Mucosa of rectum (tissue), 2 donors: ENCODE measurements at regions not wholly inside any gene's neighbourhood (a gene's known extent, or its start where the extent isn't known, plus 50 kb on each side); places are given as distances from the start of the nearest gene placed in this dataset.

ENCODE experiments used
- H3K27ac ChIP-seq, 2 donors: one replicate each; pipeline ENCODE4 v1.7.0; 2013; ENCODE audit warnings: inconsistent platforms in 2 of 2, low read depth in 2 of 2, low read length in 2 of 2
- H3K27me3 ChIP-seq, 2 donors: one replicate each; pipeline ENCODE4 v1.7.0; 2013; ENCODE audit warnings: low read length in 2 of 2; ENCODE audit not compliant: control insufficient read depth in 2 of 2, insufficient read depth in 2 of 2
- H3K36me3 ChIP-seq, 2 donors: one replicate each; pipeline ENCODE4 v1.7.0; 2013; ENCODE audit warnings: low read length in 2 of 2; ENCODE audit not compliant: control insufficient read depth in 2 of 2, insufficient read depth in 2 of 2
- H3K4me1 ChIP-seq, 2 donors: one replicate each; pipeline ENCODE4 v1.7.0; 2013; ENCODE audit warnings: low read length in 2 of 2, mild to moderate bottlenecking in 1 of 2; ENCODE audit not compliant: control insufficient read depth in 2 of 2, insufficient read depth in 2 of 2
- H3K4me3 ChIP-seq, 2 donors: one replicate each; pipeline ENCODE4 v1.7.0; 2013; ENCODE audit warnings: low read length in 2 of 2
- H3K9ac ChIP-seq, 2 donors: one replicate each; pipeline ENCODE4 v1.7.0; 2013; ENCODE audit warnings: low read length in 2 of 2, low read depth in 1 of 2, mild to moderate bottlenecking in 1 of 2
- H3K9me3 ChIP-seq, 2 donors: one replicate each; pipeline ENCODE4 v1.7.0; 2013; ENCODE audit warnings: low read length in 2 of 2; ENCODE audit not compliant: control insufficient read depth in 2 of 2
- donor health status: healthy.
- donor health status: Normal muscosa, but diverticular disease.

GRCh38 chr13:111640476-111640875 lies 320.0 kb downstream of the TEX29 start:
- Histone ChIP-seq H3K27me3 (no peaks in the 10 kb centered on the region), H3K27ac (no peak overlapping the region), H3K9me3 (no peaks in the 10 kb centered on the region), H3K4me1 (no peaks in the 10 kb centered on the region), H3K4me3 (no peak overlapping the region), H3K36me3 (no peaks in the 10 kb centered on the region), H3K9ac (no peak overlapping the region)

- H3K9ac ChIP-seq = no peak overlapping the region
- no peaks in the 10 kb centered on the region for H3K4me1 ChIP-seq
- H3K27me3 ChIP-seq = no peaks in the 10 kb centered on the region
- no peak overlapping the region for H3K4me3 ChIP-seq
- no peaks in the 10 kb centered on the region for H3K9me3 ChIP-seq
- H3K27ac ChIP-seq = no peak overlapping the region
- H3K36me3 ChIP-seq = no peaks in the 10 kb centered on the region
Measured at GRCh38 chr13:111642156-111642767, 321.8 kb downstream of the TEX29 start.

GRCh38 chr13:111644750-111645149 lies 324.3 kb downstream of the TEX29 start:
- no peaks in the 10 kb centered on the region for H3K9me3 ChIP-seq
- no peaks in the 10 kb centered on the region for H3K4me1 ChIP-seq
- H3K9ac ChIP-seq = no peak overlapping the region
- no peak overlapping the region for H3K27ac ChIP-seq
- H3K27me3 ChIP-seq = no peaks in the 10 kb centered on the region
- no peak overlapping the region for H3K4me3 ChIP-seq
- no peaks in the 10 kb centered on the region for H3K36me3 ChIP-seq

- H3K27ac ChIP-seq = no peak overlapping the region
- no peaks in the 10 kb centered on the region for H3K4me1 ChIP-seq
- no peak overlapping the region for H3K9ac ChIP-seq
- no peaks in the 10 kb centered on the region for H3K9me3 ChIP-seq
- no peaks in the 10 kb centered on the region for H3K36me3 ChIP-seq
- H3K4me3 ChIP-seq = no peak overlapping the region
- H3K27me3 ChIP-seq = no peaks in the 10 kb centered on the region
Measured at GRCh38 chr13:111645198-111645597, 324.8 kb downstream of the TEX29 start.

GRCh38 chr13:111645598-111646455 lies 325.4 kb downstream of the TEX29 start:
- no peaks in the 10 kb centered on the region for H3K36me3 ChIP-seq
- no peak overlapping the region for H3K4me3 ChIP-seq
- no peaks in the 10 kb centered on the region for H3K9me3 ChIP-seq
- H3K27ac ChIP-seq = no peak overlapping the region
- H3K4me1 ChIP-seq = no peaks in the 10 kb centered on the region
- H3K9ac ChIP-seq = no peak overlapping the region
- H3K27me3 ChIP-seq = no peaks in the 10 kb centered on the region

DNA sequence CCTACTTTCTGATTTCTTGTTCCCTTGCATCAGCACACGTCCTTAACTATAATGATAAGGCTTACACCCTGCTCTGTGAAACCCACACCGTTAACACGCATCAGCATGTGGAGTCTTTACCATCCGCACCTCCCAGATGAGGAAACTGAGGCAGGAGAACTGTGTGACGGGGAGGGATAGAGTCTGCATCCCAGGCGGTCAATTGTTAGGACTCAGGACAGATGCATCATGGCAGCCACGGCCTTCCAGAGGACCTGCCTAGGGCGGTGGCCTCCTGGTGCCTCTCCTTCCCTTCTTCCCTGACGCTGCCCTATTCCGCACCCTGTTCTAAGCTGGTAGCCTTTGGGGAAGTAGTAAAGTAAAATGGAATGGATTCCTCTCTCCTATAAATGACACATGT lies 326.0 kb downstream of the TEX29 start:
- H3K9me3 ChIP-seq = no peaks in the 10 kb centered on the region
- no peak overlapping the region for H3K9ac ChIP-seq
- H3K27ac ChIP-seq = no peak overlapping the region
- no peak overlapping the region for H3K4me3 ChIP-seq
- no peaks in the 10 kb centered on the region for H3K27me3 ChIP-seq
- H3K4me1 ChIP-seq = no peaks in the 10 kb centered on the region
- no peaks in the 10 kb centered on the region for H3K36me3 ChIP-seq

DNA sequence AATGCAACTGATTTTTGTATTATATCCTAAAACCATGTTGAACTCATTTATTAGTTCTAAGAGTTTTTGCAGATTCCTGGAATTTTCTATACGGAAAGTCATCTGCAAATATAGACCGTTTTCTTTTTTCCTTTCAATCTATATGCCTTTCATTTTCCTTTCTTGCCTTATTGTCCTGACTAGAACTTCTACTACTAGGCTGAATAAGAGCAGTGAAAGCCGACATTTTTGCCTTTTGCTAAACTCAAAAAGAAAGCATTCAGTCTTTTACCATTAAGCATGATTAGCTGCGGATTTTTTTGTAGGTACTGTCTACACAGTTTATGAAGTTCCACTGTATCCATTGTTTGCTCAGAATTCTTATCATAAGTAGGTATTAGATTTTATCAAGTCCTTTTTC lies 328.4 kb downstream of the TEX29 start:
- Histone ChIP-seq H3K27me3 (no peaks in the 10 kb centered on the region), H3K9ac (no peak overlapping the region), H3K36me3 (no peaks in the 10 kb centered on the region), H3K4me1 (no peaks in the 10 kb centered on the region), H3K9me3 (no peaks in the 10 kb centered on the region), H3K27ac (no peak overlapping the region), H3K4me3 (no peak overlapping the region)

- Histone ChIP-seq H3K9me3 (no peaks in the 10 kb centered on the region), H3K9ac (no peak overlapping the region), H3K27me3 (no peaks in the 10 kb centered on the region), H3K4me3 (no peak overlapping the region), H3K4me1 (no peaks in the 10 kb centered on the region), H3K27ac (no peak overlapping the region), H3K36me3 (no peaks in the 10 kb centered on the region)
Measured at GRCh38 chr13:111650626-111651025, 330.2 kb downstream of the TEX29 start.

GRCh38 chr13:111652676-111653075 lies 332.2 kb downstream of the TEX29 start:
- Histone ChIP-seq H3K27ac (no peak overlapping the region), H3K27me3 (no peaks in the 10 kb centered on the region), H3K36me3 (no peaks in the 10 kb centered on the region), H3K9ac (no peak overlapping the region), H3K4me1 (no peaks in the 10 kb centered on the region), H3K4me3 (no peak overlapping the region), H3K9me3 (no peaks in the 10 kb centered on the region)

DNA sequence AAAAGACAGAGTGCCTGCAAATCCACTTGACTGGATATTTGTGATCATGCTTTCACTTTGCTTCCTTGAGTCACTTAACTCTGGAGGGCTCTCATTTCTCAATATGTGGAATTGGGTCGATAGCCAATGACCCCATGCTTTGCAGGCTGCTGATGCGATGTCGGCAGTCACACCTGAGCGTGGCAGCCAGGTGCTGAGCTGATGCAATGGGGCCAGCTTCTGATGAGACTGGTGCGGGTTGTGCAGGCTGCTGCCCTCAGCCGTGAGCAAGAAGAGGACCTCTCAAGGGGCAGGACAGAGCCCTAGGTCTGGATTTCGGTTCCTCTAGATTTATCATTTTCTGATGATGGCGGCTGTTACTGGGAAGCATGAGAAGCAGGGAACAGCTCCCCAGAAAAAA lies 334.1 kb downstream of the TEX29 start:
- no peaks in the 10 kb centered on the region for H3K4me1 ChIP-seq
- H3K27me3 ChIP-seq = no peaks in the 10 kb centered on the region
- no peak overlapping the region for H3K27ac ChIP-seq
- no peaks in the 10 kb centered on the region for H3K36me3 ChIP-seq
- H3K4me3 ChIP-seq = no peak overlapping the region
- H3K9me3 ChIP-seq = no peaks in the 10 kb centered on the region
- no peak overlapping the region for H3K9ac ChIP-seq
